Stimulated activated CD4-positive, alpha-beta T cell treated with anti-CD3 and anti-CD28 coated beads, Interleukin-4, amount 100 ng/mL, for 24 hours (primary cell): ENCODE measurements at regions not wholly inside any gene's neighbourhood (a gene's known extent, or its start where the extent isn't known, plus 50 kb on each side); places are given as distances from the start of the nearest gene placed in this dataset.
"Not testable (repeated sequence)": the region's sequence is repeated elsewhere in the genome, so short reads cannot be mapped to it uniquely, and the experiment has no call there.

Source experiments
- DNase-seq: peaks from one replicate; pipeline ENCODE4 v3.0.0-alpha.2; 2020

DNA sequence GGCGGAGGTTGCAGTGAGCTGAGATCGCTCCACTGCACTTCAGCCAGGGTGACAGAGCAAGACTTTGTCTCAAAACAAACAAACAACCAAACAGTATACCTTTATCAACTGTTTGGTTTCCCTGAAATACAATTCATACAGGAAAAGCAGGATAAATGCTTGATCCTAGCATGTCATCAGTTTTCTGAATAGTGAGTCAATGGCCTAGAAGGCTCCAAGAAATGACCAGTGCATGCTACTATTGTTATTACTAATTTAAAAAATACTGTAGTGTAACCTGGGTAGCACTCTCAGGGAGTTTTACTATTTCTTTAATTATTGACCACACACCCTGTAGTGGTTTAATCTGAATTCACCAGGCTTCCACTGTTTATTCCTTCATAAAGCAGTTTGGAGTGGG, 101.0 kb upstream of the PTPN3 start:
- DNase-seq, result no peak

DNA sequence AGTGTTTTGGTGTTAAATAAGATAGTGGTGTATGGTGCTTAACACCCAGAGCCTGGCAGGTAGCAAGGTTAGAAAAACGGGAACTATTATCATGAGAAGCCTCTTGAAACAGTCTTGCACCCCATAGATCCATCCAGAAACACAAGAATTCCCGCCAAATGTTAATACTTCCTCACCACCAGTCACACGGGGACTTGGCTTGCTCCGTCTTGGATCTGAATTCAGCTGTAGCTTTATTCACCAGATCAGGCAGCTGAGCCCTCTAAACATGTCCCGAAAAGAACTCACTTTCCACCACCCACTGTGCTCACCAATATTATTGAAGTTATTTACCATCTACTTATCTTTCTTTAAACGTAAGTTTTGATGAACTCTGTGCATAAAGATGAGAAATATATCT, 101.6 kb upstream of the PTPN3 start:
- DNase-seq, result no peak

- no peak for DNase-seq
These were observed 102.0 kb upstream of the PTPN3 start for GRCh38 chr9:109600142-109600541.

DNA sequence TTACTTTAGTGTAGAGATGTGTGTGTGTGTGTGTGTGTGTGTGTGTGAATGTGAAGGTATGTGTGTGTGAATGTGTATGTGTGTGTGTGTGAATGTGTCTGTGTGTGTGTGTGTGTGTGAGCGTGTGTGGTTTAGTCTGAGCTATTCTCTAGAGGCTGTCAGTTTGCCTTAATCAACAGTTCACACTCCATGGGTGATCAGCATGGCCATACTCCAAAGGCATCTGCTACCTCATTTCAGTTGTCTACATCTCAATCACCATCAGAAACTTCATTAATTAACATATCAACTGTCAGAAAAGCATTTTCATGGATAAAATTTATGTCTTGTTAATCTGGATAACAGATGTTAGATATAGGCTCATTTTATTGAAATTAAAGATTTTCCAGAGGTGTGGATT, 103.1 kb upstream of the PTPN3 start:
- DNase-seq, result no peak

DNA sequence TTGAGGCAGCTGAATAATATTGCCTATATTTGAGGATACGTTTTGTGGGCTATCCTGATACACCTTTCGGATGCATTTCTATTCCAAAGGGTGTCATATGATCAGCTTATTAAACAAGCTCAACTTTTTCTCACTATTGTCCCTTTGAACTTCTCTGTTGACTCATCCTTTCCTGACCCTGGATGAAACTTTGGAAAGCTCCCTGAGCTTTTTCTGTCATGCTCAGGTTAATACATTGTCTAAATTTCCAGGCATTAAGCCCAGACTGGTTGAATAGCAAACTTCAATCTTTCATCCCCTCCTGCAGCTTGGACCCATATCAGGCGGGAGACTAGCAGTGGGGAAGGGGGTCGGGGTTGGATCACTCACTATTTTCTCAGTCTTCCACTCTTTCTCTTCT, 104.9 kb upstream of the PTPN3 start:
- DNase-seq, result no peak

GRCh38 chr9:109604131-109604530, 106.0 kb upstream of the PTPN3 start:
- DNase-seq, result no peak

DNA sequence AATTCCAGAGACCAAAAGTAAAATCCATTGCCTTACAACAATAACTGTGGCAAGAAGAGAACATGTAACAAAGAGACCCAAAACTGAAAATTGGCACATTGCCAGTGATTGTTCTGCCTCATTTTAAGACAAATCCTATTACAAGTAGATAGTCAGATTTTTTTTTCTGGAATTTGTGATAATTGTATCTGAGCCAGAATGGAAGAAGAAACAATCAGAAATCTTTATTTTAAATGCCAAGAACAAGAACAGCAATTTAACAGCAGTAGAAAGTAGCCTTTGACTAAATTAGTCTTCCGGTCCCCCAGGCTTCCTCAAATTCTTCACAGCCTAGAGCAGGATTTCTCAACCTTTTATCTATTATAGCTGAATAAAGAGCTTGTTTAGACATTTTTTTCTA, 106.7 kb upstream of the PTPN3 start:
- no peak for DNase-seq

DNA sequence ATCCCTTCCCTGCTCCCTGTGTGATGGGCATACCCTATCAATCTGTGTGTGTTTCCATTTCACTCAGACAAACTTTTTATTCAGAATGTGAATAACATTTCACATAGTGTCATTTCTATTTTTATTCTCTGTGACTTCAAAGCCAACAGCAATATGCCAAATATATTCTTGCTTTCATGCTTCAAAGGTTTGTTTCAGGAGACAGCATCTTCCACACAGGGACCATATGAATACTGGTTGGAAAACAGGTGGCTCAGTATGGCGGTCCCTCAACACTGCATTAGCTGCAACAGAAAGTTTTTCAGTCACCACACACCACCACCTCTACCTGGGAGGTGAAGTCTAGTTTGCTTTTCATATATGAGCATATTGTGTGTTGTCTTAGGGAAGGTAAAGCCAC, 111.0 kb upstream of the PTPN3 start:
- DNase-seq, result no peak

- DNase-seq, result no peak
These were observed 118.5 kb upstream of the PTPN3 start for GRCh38 chr9:109616571-109617120.

DNA sequence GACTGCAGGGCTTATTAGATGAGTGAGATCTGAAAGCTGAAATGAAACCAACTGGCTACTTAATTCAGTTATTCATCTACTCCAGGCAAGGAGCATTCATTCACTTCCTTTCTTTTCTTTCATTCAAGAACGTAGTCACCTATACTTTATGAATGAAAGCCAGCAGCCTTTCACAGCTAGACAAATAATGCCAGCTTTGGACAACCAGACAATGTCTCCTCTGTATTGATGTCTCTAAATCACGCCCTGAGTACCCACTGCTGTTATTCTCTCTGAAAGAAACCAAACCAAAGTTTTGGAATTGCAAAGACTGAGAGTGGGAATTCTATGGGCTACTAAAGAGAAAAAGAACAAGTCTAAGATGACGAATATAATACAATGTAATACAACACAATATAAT, 121.2 kb upstream of the PTPN3 start:
- DNase-seq, result no peak

DNA sequence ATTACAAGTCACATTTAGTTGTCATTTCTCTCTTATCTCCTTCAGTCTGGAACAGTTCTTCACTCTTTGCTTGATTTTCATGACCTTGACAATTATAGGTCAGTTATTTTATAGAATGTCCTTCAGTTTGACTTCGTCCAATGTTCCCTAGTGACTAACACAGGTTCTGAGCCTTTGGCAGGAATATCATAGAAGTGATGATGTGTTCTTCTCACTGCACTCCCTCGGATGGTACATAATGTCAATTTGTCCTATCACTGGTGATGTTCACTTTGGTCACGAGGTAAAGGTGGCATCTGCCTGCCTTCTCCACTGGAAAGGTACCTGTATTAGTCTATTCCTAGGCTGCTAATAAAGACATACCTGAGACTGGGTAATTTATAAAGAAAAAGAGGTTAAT, 126.0 kb upstream of the PTPN3 start:
- no peak for DNase-seq

DNA sequence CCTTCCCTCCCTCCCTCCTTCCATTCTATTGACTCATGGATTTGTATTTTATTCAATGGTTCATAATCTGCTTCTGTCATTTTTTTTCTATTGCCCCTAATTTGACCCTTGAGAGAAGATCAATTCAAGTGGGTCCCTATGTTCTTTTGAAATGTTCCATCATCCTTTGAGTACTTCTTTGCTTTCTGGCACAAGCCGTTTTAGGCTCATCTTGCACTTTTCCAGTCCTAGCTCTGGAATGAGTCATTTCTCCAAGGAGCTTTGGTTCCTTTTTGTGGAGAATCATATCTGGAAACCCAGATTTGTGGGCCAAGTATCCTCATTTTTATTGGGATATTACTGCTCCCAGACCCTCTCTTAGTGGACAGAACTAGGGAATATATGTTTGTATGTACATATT, 126.8 kb upstream of the PTPN3 start:
- no peak for DNase-seq

- DNase-seq, result no peak
These were observed 128.9 kb upstream of the PTPN3 start for GRCh38 chr9:109627042-109627441.

DNA sequence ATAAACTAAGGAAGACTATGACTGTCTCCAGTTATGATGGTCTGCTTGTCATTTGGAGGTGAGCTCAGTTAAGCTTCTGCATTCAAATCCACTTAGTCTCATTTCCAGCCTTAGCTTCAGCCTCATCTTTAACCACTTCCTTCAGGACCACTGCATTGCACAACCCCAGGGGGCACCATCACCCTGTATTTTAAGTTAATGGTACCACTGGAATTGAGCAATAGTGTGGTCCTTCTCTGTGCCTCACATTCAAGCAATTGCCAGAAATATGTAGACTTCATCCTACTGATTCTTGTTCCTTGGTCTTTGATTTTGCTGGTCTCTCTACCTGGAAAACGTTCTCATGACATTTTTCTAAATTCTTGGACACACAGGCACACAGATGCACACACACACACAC, 131.5 kb upstream of the PTPN3 start:
- no peak for DNase-seq

DNA sequence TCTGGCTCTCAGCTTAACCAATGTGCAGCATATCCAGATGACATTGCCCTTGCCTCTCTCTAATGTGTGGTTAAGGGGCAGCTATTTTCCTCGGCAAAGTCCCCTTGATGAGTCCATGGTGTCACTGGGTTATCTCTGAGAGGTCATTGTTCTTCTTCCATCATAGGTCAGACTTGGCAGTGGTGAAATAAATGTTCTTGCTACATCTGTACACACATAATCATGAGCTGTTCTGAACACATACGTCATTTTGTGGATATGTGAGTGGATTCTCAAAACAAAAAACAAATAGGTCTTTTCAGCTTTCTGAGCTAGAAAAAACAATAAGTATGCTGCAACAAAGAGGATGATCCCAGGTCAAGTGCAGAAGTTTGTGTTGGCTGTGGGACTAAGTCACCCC, 134.7 kb upstream of the PTPN3 start:
- DNase-seq, result no peak

GRCh38 chr9:109639674-109640579, 140.1 kb upstream of the PALM2AKAP2 start:
- no peak for DNase-seq

DNA sequence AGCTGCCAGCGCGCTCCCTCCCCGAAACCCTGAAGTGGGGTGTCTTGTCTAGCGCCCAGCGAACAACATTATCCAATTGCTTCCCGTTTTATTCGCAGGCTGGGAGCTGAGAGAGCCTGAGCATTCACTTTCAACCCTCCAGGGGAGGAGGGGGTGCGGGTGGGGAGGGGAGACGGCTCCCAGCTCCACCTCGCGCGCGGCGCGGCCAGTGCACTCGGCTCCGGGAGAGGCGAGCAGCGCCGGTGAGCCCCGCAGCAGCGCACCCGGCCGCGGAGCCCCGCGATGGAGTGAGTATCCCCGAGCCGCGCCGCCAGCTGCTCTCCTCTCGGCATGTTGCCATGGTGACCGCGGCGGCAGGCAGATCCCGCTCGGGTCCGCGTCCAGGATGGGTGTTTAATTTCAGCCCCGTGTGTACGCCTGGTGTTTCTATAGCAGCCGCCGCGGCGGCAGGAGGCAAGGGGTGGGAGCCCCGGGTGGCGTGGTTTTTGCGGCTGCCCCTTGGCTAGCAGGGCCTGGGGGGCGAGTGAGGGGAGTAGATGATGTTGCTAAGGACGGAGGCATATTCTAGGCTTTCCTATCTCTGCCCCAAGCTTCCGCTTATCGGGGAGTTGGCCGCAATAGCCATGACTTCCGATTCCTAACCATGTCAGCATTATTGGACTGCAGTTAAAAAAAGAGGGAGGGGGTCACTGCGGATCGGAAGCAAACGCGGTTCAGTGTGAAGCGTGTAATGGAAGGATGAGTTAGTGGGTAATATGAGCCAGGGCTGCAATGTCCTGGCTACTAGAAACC, 139.2 kb upstream of the PALM2AKAP2 start:
- DNase-seq, result no peak

DNA sequence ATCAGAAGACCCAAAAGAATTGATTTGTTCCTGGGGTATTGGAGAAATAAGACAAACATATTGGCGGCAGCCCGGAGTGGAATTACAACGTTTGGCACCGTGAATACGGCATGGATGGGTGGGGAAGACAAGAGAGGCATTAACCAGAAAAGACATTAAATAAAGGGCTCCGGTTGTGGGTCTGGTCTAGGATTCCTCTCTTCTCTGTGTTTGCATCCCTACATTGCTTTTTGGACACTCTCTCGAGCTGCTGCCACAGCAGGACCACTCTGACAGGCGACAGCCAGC, 138.7 kb upstream of the PALM2AKAP2 start:
- DNase-seq, result no peak

- DNase-seq, result no peak
These were observed 127.9 kb upstream of the PALM2AKAP2 start for GRCh38 chr9:109652112-109652511.

- DNase-seq, result no peak
These were observed 127.0 kb upstream of the PALM2AKAP2 start for GRCh38 chr9:109652971-109653370.

GRCh38 chr9:109653470-109653869, 126.5 kb upstream of the PALM2AKAP2 start:
- no peak for DNase-seq

DNA sequence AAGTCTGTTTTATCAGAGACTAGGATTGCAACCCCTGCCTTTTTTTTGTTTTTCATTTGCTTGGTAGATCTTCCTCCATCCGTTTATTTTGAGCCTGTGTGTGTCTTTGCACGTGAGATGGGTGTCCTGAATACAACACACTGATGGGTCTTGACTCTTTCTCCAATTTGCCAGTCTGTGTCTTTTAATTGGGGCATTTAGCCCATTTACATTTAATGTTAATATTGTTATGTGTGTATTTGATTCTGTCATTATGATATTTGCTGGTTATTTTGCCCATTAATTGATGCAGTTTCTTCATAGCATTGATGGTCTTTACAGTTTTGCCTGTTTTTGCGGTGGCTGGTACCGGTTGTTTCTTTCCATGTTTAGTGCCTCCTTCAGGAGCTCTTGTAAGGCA, 116.0 kb upstream of the PALM2AKAP2 start:
- not testable (repeated sequence) for DNase-seq

- DNase-seq, result not testable (repeated sequence)
These were observed 114.3 kb upstream of the PALM2AKAP2 start for GRCh38 chr9:109665736-109666135.

- DNase-seq, result no peak
These were observed 98.7 kb upstream of the PALM2AKAP2 start for GRCh38 chr9:109681301-109681700.
